ENCODE measurements at regions not wholly inside any gene's neighbourhood (a gene's known extent, or its start where the extent isn't known, plus 50 kb on each side); places are given as distances from the start of the nearest gene placed in this dataset.
"Not testable (repeated sequence)": the region's sequence is repeated elsewhere in the genome, so short reads cannot be mapped to it uniquely, and the experiment has no call there.

GRCh38 chr1:148328884-148329283, 154.2 kb downstream of the PPIAL4G start:
- no peaks in the 10 kb centered on the region for H3K36me3 ChIP-seq
- H3K4me3 ChIP-seq: no peak overlapping the region
- no peak overlapping the region for H3K27ac ChIP-seq
- H3K4me1 ChIP-seq (ENCODE audit: low read depth): peaks cover 5% of the 10 kb centered on the region
- no peak for DNase-seq (ENCODE audit: low read depth in 1 of 2, low spot score in 1 of 2)
- TF ChIP-seq, protein P1, sequence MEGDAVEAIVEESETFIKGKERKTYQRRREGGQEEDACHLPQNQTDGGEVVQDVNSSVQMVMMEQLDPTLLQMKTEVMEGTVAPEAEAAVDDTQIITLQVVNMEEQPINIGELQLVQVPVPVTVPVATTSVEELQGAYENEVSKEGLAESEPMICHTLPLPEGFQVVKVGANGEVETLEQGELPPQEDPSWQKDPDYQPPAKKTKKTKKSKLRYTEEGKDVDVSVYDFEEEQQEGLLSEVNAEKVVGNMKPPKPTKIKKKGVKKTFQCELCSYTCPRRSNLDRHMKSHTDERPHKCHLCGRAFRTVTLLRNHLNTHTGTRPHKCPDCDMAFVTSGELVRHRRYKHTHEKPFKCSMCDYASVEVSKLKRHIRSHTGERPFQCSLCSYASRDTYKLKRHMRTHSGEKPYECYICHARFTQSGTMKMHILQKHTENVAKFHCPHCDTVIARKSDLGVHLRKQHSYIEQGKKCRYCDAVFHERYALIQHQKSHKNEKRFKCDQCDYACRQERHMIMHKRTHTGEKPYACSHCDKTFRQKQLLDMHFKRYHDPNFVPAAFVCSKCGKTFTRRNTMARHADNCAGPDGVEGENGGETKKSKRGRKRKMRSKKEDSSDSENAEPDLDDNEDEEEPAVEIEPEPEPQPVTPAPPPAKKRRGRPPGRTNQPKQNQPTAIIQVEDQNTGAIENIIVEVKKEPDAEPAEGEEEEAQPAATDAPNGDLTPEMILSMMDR (IDR thresholded peaks at IDR 0.05; ENCODE audit: low read depth, low read length): no peak
- H3K9me3 ChIP-seq (ENCODE audit: low read depth): no peaks in the 10 kb centered on the region
- no peaks in the 10 kb centered on the region for H3K27me3 ChIP-seq

GRCh38 chr1:148325031-148325430, 158.1 kb downstream of the PPIAL4G start:
- not testable (repeated sequence) for H3K9me3 ChIP-seq (ENCODE audit: low read depth); H3K27ac ChIP-seq; DNase-seq (ENCODE audit: low read depth in 1 of 2, low spot score in 1 of 2); H3K36me3 ChIP-seq; H3K4me1 ChIP-seq (ENCODE audit: low read depth); H3K27me3 ChIP-seq; H3K4me3 ChIP-seq

DNA sequence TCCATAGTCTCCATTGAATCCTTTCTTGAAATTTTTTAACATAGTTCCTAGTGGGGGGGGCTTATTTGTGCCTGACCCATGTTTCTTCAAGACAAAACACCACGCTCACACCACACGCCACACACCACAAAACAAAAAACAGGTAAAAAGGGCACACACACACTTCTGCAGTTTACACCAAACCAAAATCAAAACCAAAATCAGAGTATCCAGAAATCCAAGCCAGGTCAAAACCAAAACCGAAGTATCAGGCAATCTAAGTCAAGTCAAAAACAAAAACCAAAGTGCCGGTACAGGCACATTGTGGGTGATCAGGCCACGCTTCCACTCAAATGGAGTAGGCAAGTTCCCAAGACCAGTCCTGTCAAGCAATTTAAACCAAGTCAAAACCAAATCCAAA, 158.6 kb downstream of the PPIAL4G start:
- H3K36me3 ChIP-seq; DNase-seq (ENCODE audit: low read depth in 1 of 2, low spot score in 1 of 2); H3K27me3 ChIP-seq; H3K4me3 ChIP-seq; H3K4me1 ChIP-seq (ENCODE audit: low read depth); H3K9me3 ChIP-seq (ENCODE audit: low read depth); H3K27ac ChIP-seq: not testable (repeated sequence)

DNA sequence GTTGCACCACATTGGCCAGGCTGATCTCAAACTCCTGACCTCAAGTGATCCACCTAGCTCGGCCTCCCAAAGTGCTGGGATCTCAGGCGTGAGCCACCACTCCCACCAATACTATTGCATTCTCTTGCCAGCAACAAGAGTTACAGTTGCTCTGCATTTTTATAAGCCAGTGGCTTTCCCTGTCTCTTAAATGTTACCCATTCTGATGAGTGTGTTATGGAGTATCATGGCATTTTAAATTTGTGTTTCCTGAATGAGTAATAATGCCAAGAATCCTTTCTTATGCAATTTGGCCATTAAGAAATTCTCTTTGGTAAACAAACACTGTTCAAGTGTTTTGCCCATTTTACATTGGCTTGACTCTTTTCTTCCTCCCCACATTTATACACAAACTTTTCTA, 163.0 kb downstream of the PPIAL4G start:
- H3K27me3 ChIP-seq: peaks cover 34% of the 10 kb centered on the region
- not testable (repeated sequence) for H3K4me3 ChIP-seq; H3K27ac ChIP-seq; H3K4me1 ChIP-seq (ENCODE audit: low read depth); DNase-seq (ENCODE audit: low read depth in 1 of 2, low spot score in 1 of 2); H3K9me3 ChIP-seq (ENCODE audit: low read depth); H3K36me3 ChIP-seq

DNA sequence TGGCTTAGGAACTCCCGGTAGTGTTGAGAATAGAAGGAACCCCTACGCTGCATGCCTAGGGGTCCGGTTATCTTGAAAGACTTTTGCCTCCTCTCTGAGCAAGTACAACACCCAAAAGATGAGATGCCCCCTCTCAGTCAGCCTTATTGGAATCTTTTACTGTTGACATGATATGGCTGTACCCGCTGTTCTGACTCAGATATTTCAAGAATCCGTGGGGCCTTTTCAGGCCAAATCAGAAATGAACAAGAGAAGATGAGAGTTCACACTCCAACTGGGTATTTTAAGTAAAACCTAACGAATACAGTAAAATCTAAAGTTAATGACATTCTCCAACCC, 164.2 kb downstream of the PPIAL4G start:
- TF ChIP-seq, protein P1 (IDR thresholded peaks at IDR 0.05; ENCODE audit: low read depth, low read length): no peak
- Histone ChIP-seq H3K9me3 (ENCODE audit: low read depth) (no peaks in the 10 kb centered on the region), H3K4me1 (ENCODE audit: low read depth) (no peaks in the 10 kb centered on the region), H3K27me3 (peaks cover 36% of the 10 kb centered on the region), H3K4me3 (no peak overlapping the region), H3K27ac (no peak overlapping the region), H3K36me3 (no peaks in the 10 kb centered on the region)
- DNase-seq (ENCODE audit: low read depth in 1 of 2, low spot score in 1 of 2): no peak

DNA sequence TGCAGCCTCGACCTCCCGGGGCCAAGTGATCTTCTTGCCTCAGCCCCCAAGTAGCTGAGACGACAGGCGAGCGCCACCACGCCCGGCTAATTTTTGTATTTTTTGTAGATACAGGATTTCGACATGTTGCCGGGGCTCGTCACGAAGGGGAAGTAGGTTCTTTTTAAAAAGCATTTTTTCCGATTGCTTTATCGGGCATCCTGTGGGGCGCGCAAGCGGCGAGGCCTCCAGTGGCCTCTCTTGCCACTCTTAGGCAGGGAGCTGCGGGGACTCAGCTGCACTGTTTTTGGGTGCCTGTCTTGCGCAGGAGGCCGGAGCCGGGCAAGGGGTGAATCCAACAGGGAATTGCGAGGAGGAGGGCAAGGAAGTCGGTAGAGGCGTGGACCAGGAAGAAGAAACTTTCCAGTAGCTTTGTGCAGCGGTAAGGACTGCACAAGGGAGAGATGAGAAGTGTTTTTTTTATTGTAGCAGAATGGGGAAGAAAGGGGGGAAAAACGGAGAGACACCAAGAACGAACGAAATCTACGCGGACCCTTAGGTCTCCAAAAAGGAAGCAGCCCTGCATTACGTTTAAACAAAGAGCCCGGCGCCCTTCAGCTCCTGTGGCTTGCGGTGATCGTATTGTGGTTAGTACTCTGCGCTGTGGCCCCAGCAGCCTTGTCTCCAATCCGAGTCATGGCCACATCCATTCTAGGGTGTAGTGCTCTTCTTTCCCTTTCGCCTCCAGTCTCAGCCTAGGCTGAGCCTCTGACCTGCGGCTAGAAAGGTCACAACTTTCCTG, 164.8 kb downstream of the PPIAL4G start:
- peak in 1 of 2 donors; percentile 64 for DNase-seq (ENCODE audit: low read depth in 1 of 2, low spot score in 1 of 2)
- TF ChIP-seq, protein P1 (IDR thresholded peaks at IDR 0.05; ENCODE audit: low read depth, low read length): no peak
- no peaks in the 10 kb centered on the region for H3K4me1 ChIP-seq (ENCODE audit: low read depth)
- no peak overlapping the region for H3K27ac ChIP-seq
- no peaks in the 10 kb centered on the region for H3K36me3 ChIP-seq
- no peaks in the 10 kb centered on the region for H3K9me3 ChIP-seq (ENCODE audit: low read depth)
- peaks cover 36% of the 10 kb centered on the region for H3K27me3 ChIP-seq
- no peak overlapping the region for H3K4me3 ChIP-seq

DNA sequence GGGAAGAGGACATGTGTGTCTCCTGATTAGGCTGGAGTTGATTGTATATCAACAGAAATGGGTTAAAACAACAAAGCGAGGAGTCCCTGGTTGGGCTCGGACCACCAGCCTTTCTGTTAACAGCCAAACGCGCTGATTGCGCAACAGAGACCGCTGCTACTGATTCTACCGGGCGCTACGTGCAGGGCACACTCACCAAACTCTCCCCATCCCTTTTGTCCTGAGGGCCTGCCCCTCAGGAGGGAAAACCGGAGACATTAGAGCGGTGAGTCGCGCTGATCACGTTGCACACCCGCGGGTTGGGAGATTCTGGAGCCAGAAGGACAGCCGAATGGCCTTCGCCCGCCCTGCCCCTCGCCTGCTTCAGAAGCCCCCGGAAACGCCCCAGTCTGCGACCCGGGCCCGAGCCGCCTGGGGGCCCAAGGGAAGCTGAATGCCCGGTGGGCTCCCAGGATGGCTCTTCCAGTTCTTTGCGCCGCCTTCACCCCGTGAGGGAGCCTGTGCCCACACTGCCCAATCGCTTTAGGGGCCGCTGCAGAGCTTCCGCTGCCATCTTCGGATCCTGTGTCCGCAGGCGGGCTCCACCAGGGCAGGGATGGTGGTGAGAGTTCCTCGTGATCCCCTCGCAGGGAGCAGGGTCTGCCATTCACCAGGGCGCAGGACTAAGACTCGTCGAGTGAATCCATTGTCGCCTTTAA, 165.4 kb upstream of the NBPF11 start:
- no peaks in the 10 kb centered on the region for H3K9me3 ChIP-seq (ENCODE audit: low read depth)
- H3K4me1 ChIP-seq (ENCODE audit: low read depth): no peaks in the 10 kb centered on the region
- peaks cover 44% of the 10 kb centered on the region for H3K27me3 ChIP-seq
- DNase-seq (ENCODE audit: low read depth in 1 of 2, low spot score in 1 of 2): peak in 1 of 2 donors; percentile 35
- H3K27ac ChIP-seq: no peak overlapping the region
- H3K4me3 ChIP-seq: no peak overlapping the region
- TF ChIP-seq, protein P1 (IDR thresholded peaks at IDR 0.05; ENCODE audit: low read depth, low read length): no peak
- H3K36me3 ChIP-seq: no peaks in the 10 kb centered on the region
